DOHH2 (cell line): ENCODE measurements at regions not wholly inside any gene's neighbourhood (a gene's known extent, or its start where the extent isn't known, plus 50 kb on each side); places are given as distances from the start of the nearest gene placed in this dataset.

Experiments used
- H3F3A ChIP-seq: fragments of 200-600 bp; sonication (generic), shearing (Covaris generic); 2 replicates; pipeline ENCODE4 v1.6.0; 2016; ENCODE audit warnings: antibody characterized with exemption, mild to moderate bottlenecking; ENCODE audit not compliant: control insufficient read depth, insufficient read depth
- H3K27ac ChIP-seq: fragments of 200-600 bp; sonication (generic); 2 replicates; pipeline ENCODE4 v1.5.1; 2014; ENCODE audit warnings: low read depth, mild to moderate bottlenecking, low read length, moderate library complexity
- H3K27me3 ChIP-seq: fragments of 200-600 bp; sonication (generic); 2 replicates; pipeline ENCODE4 v1.6.1; 2014; ENCODE audit warnings: mild to moderate bottlenecking, low read length, mixed read lengths; ENCODE audit not compliant: control insufficient read depth
- H3K36me3 ChIP-seq: fragments of 200-600 bp; sonication (generic); 2 replicates; pipeline ENCODE4 v1.6.1; 2014; ENCODE audit warnings: mild to moderate bottlenecking, low read length, moderate library complexity, mixed read lengths; ENCODE audit not compliant: control insufficient read depth
- H3K4me1 ChIP-seq: fragments of 200-600 bp; sonication (generic); 2 replicates; pipeline ENCODE4 v1.6.1; 2014; ENCODE audit warnings: mild to moderate bottlenecking, low read length, mixed read lengths; ENCODE audit not compliant: control insufficient read depth
- H3K4me2 ChIP-seq: fragments of 200-600 bp; sonication (generic); 2 replicates; pipeline ENCODE4 v1.6.0; 2014; ENCODE audit warnings: mild to moderate bottlenecking, low read length, moderate library complexity
- H3K4me3 ChIP-seq: fragments of 200-600 bp; sonication (generic); 2 replicates; pipeline ENCODE4 v1.5.1; 2014; ENCODE audit warnings: mild to moderate bottlenecking, low read length, mixed read lengths
- H3K79me2 ChIP-seq: fragments of 200-600 bp; sonication (generic); 2 replicates; pipeline ENCODE4 v1.6.1; 2014; ENCODE audit warnings: mild to moderate bottlenecking, low read length, mixed read lengths; ENCODE audit not compliant: control insufficient read depth
- H3K9me2 ChIP-seq: fragments of 200-600 bp; sonication (generic); replicated peaks from 2 replicates; pipeline ENCODE4 v1.6.1; 2014; ENCODE audit warnings: mild to moderate bottlenecking, low read length, mixed read lengths; ENCODE audit not compliant: control insufficient read depth
- H3K9me3 ChIP-seq: fragments of 200-600 bp; sonication (generic); 2 replicates; pipeline ENCODE4 v1.6.1; 2014; ENCODE audit warnings: antibody characterized with exemption, low read length, mixed read lengths; ENCODE audit not compliant: control insufficient read depth, insufficient read depth
- H4K20me1 ChIP-seq: fragments of 200-600 bp; sonication (generic); 2 replicates; pipeline ENCODE4 v1.6.0; 2014; ENCODE audit warnings: low read depth, mild to moderate bottlenecking, antibody characterized with exemption, low read length, moderate library complexity; ENCODE audit not compliant: control insufficient read depth, insufficient read depth
- CTCF ChIP-seq: fragments of 200-600 bp; sonication (generic); IDR thresholded peaks from one replicate; pipeline ENCODE4 v1.5.1; 2014; ENCODE audit warnings: antibody characterized with exemption, mild to moderate bottlenecking, low read depth, low read length; ENCODE audit not compliant: poor library complexity, severe bottlenecking
- EZH2phosphoT487 ChIP-seq: fragments of 200-600 bp; sonication (generic); IDR thresholded peaks from 2 replicates; pipeline ENCODE4 v1.6.1; 2017; ENCODE audit warnings: borderline replicate concordance, mild to moderate bottlenecking, antibody characterized with exemption, low read length, moderate library complexity, mixed read lengths

DNA sequence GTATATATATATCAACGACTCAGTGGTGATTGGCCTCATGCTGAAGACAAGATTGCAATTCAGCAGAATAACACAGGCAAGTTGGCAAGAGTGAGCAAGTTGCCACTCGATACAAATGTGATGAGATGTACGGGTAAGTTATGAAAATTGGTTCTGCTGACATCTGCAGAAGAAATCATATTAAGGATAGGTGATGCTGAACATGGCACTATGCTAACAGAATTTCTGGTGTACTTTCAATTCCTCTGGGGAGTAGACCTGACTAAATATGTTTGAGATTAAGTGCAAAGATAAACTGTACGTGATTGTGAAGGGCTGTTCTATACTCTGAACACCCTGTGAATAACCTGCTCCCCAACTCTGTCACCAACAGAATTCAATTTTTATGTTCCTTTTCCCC is 758.2 kb downstream of the TBC1D32 start:
- TF ChIP-seq CTCF, result no peak
- TF ChIP-seq EZH2phosphoT487, result no peak

DNA sequence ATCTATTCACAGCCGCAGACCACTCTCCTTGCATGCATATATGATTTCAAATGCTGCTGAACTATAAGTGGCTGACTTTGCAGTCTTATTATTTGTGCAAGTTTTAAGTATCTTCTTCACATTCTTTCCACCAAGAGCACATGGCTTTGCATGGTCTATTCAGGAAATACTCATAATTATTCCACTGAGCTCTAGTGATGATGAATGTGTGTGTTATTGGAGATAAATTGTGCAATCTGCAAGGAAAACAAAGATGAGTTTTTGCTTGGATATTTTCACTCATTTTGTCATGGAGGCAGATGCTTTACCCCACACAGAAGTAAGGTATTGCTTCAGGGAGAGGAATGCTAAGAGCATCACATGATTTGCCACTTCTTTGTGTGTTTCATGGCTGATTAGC is 764.6 kb downstream of the TBC1D32 start:
- no peak for TF ChIP-seq CTCF
- TF ChIP-seq EZH2phosphoT487, result no peak
- H3K4me1 ChIP-seq, result no peaks in the 10 kb centered on the region
- no peaks in the 10 kb centered on the region for H3K9me3 ChIP-seq
- H3K4me2 ChIP-seq, result no peak overlapping the region
- H3K36me3 ChIP-seq, result no peaks in the 10 kb centered on the region
- H3K9me2 ChIP-seq, result no peaks in the 10 kb centered on the region
- H3F3A ChIP-seq, result no peaks in the 10 kb centered on the region
- H3K27ac ChIP-seq, result no peak overlapping the region
- no peaks in the 10 kb centered on the region for H3K27me3 ChIP-seq
- no peak overlapping the region for H3K4me3 ChIP-seq
- no peaks in the 10 kb centered on the region for H3K79me2 ChIP-seq
- H4K20me1 ChIP-seq, result no peaks in the 10 kb centered on the region

More for the DNA sequence above, 758.2 kb downstream of the TBC1D32 start:
- no peaks in the 10 kb centered on the region for H3K9me2 ChIP-seq
- no peak overlapping the region for H3K27ac ChIP-seq
- H3K36me3 ChIP-seq, result no peaks in the 10 kb centered on the region
- H3K4me2 ChIP-seq, result no peak overlapping the region
- no peaks in the 10 kb centered on the region for H4K20me1 ChIP-seq
- no peaks in the 10 kb centered on the region for H3K9me3 ChIP-seq
- no peaks in the 10 kb centered on the region for H3K4me1 ChIP-seq
- H3F3A ChIP-seq, result no peaks in the 10 kb centered on the region
- no peaks in the 10 kb centered on the region for H3K79me2 ChIP-seq
- no peak overlapping the region for H3K4me3 ChIP-seq
- no peaks in the 10 kb centered on the region for H3K27me3 ChIP-seq

DNA sequence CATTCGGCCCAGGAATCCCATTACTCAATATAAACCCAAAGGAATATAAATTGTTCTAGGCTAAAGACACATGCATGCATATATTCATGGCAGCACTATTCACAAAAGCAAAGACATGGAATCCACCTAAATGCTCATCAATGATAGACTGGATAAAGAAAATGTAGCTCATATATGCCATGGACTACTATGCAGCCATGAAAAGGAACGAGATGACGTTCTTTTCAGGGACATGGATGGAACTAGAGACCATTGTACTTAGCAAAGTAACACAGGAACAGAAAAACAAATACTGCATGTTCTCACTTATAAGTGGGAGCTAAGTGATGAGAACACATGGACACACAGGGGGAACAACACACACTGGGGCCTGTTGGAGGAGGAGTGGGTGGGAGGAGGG is 769.5 kb downstream of the TBC1D32 start:
- Histone ChIP-seq H3K4me2 (no peak overlapping the region), H4K20me1 (no peaks in the 10 kb centered on the region), H3K36me3 (no peaks in the 10 kb centered on the region), H3K4me1 (no peaks in the 10 kb centered on the region), H3K27me3 (no peaks in the 10 kb centered on the region), H3K79me2 (no peaks in the 10 kb centered on the region), H3K4me3 (no peak overlapping the region), H3F3A (no peaks in the 10 kb centered on the region), H3K9me2 (no peaks in the 10 kb centered on the region), H3K27ac (no peak overlapping the region), H3K9me3 (no peaks in the 10 kb centered on the region)
- TF ChIP-seq EZH2phosphoT487 (no peak), CTCF (no peak)

DNA sequence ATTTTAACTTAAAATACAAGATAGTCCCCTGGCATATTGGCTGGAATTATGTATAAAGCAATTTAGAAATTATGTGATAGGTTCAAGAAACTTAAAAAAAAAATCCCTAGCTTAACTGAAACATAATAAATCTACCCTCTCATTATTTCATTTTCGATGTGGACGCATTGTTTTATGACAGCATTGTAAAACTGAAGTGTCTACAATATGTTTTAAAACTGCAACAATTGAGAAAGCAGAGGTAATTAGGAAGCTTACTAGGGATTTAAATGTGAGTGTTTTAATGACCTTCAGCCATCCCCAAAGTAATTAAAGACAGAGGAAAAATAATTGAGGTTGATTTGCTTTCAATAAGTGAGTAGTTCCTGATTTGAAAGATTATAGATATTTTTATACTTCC is 776.0 kb downstream of the TBC1D32 start:
- Histone ChIP-seq H3K79me2 (no peaks in the 10 kb centered on the region), H4K20me1 (no peaks in the 10 kb centered on the region), H3K4me2 (no peak overlapping the region), H3K9me3 (no peaks in the 10 kb centered on the region), H3K4me3 (no peak overlapping the region), H3K9me2 (no peaks in the 10 kb centered on the region), H3K36me3 (no peaks in the 10 kb centered on the region), H3K4me1 (no peaks in the 10 kb centered on the region), H3K27me3 (no peaks in the 10 kb centered on the region), H3F3A (no peaks in the 10 kb centered on the region), H3K27ac (no peak overlapping the region)
- TF ChIP-seq CTCF (no peak), EZH2phosphoT487 (no peak)
